Stimulated activated CD8-positive, alpha-beta memory T cell treated with anti-CD3 and anti-CD28 coated beads, Interleukin-15, amount 100 ng/mL, for 48 hours (primary cell): ENCODE measurements at regions not wholly inside any gene's neighbourhood (a gene's known extent, or its start where the extent isn't known, plus 50 kb on each side); places are given as distances from the start of the nearest gene placed in this dataset.

Source experiments
- DNase-seq, 2 donors: peaks; one replicate each; pipeline ENCODE4 v3.0.0-alpha.2; 2020; ENCODE audit warnings: low read depth in 2 of 2

DNA sequence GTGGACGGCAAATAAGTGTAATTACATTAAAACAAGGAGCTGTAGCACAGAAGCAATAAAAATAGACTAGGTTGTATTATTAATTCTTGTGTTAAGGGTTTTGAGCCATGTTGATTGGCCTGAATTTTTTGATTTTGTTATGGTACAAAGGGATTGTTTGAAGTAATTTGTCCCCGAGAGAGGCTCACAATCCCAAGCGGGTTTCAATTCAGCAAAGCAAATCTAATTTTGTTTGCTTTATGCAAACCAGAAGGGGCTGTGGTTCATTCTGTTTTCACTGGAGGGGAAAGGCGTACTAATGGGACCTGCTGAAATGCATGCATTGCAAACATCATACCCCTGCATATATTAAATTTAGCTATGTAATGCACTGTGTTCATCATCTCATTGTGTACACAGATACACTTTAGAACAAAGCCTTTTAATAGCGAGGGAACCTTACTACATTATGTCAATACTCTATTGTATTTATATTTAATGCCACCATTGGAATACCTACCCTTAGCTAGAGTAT lies 379.5 kb upstream of the POU3F2 start:
- DNase-seq: no peak

DNA sequence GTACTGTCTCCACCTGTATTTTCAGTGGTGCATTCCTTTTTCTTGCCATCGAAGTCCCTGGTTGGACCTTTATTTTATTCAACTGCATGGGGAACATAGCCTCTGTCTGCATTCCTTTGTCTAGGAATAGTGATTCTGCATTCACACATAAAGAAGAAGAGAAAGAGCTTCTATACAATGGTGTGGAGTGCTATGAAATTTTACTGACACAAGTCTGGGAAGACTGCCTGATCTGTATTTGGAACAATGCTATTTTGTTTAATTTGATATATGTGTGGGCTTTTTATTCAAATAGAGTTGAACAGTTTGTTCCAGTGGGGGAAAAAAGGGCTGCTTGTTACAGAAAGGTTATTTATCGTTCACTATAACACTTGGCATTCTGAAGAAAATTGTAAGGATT lies 375.7 kb upstream of the POU3F2 start:
- DNase-seq: no peak

DNA sequence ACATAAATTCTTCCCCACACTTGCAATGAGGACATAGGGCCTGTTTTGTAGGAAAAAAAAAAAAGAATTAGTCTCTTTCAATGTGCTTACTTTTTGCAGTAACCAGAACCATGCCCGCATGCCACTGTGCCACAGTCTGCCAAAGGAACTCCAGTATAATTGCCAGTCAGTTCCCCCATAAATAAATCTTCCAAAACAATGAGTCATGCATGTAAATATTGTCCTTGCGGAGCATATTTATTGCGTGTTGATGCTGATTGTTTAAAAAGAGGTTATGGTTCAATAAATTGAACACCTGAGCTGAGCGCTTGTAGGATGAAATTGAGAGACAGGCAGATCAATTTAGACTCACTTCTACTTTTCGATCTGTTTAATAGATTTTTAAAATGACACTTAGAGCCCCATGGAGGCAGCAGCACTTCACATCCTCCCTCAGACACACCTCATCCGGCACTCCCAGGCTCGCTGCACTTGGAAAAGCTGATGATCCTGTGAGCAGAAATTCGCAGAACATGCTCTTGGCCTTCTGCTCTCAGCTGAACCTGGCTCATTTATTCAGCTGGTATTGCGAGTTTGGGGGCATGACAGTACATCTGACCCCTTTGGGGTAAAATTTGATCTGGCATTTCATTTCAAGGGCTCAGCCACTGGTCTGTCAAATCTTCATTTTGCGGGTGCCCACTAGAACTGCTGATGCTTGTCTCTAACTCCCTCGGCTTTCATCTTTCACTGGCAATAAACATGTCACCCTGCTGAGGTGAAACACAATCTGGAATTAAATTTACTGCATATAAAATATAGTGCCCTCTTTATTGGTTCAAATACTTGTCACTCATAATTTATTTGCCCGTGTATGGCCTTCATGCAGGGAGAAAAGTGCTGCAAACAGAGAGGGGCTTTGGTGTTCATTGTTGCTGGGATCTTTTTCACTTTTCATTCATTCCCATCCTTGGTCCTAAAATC lies 371.1 kb upstream of the POU3F2 start:
- no peak for DNase-seq

DNA sequence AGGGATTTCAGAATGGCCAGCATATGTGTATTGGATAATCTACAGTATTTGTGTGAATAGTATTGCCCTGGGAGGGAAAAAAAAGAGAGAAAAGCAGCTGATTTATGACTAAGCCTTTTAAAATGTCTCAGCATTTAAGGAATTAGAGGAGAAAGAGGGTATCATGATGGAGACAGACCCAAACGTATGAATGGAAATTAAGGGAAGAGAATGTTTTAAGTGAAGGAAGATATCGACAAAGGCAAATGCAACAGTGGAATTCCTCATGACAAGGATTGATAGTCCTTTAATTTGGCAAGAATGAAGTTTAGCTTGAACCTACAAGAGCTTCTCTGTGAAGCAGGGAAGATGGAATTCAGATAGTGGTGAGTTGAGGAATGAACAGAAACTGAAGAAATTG lies 367.3 kb upstream of the POU3F2 start:
- no peak for DNase-seq

DNA sequence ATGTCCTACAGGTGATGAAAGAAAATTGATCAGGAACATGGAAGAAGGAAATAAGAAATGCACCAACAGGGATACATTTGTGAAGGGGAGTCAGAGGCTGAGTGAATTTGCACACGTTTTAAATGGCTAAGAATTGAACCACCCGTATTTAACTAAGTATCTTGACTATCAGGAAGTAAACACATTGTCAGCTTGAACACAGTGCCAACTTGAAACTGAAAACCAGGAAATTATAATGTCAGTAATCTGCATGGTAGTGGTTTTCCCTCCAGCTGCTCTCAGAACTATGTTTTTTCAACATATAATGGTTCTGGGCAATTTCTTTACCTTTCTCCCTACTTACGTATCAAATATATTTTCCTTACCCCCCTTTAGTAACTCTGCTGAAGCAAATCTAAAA lies 366.5 kb upstream of the POU3F2 start:
- DNase-seq: no peak

DNA sequence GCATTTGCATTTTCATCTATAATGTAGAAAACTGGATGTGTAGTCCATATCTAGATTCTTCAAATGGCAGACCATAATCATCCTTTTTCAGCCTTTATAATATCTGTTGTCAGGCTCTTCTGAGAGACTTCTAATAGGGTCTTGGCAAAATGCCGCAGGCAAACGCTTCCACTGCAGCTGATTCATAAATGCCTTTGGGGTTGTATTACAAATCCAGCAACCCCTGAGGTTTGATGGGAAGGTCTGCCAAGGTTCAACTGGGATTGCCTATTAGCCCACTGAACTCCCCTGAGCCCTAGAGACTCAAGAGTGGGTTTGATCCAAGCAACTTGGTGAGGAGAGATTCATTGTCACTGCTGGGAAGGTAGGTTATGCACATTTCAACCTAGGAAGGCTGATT lies 365.2 kb upstream of the POU3F2 start:
- DNase-seq: no peak

DNA sequence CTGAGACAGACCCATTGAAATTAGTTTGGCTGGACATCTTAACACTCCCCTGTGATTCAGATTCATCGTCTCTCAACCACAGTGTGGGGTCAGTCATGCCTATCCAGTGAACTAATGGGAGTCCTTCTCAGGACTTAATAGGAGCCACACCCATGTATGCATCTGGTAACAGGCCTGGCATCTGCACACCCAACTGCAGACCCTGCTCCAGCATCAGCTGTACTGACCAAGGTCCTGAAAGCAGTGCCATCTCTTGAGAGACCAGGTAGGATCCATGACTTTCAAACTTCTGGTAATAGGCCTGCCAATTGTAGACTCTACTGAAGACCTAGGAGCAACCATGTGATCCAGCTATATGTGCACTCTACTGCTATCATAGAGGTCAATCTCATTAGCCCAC lies 363.6 kb upstream of the POU3F2 start:
- no peak for DNase-seq

DNA sequence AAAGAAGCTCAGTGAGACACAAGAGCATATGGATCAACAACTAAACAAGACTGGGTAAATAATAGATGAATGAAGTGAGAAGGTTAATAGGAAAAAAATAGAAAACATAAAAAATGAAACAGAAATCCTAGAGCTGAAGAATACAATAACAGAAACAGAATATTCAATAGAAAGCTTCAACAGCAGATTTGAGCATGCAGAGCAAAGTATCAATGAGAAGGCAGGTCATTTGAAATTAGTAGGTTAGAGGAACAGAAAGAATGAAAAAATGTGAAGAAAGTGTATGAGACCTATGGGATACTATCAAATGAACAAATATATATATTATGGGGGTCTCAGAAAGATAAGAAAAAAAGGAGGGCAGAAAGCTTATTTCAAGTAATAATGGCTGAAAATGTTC lies 362.9 kb upstream of the POU3F2 start:
- no peak for DNase-seq

DNA sequence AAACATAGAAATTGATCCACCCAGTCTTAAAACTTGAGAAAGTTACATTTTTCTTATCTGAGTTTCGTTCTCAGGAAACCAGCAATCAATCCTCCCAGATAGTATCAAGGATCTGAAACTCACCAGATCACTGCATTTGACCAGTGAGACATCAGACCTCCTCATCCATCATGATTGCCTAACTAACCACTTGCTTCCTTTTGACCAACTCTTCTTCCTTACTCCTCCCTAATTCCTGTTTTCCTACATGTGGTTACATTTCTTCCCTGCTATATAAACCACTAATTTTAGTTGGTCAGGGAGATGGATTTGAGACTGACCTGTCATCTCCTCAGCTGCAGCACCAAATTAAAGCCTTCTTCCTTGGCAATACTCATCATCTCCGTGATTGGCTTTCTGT lies 357.1 kb upstream of the POU3F2 start:
- DNase-seq: no peak

DNA sequence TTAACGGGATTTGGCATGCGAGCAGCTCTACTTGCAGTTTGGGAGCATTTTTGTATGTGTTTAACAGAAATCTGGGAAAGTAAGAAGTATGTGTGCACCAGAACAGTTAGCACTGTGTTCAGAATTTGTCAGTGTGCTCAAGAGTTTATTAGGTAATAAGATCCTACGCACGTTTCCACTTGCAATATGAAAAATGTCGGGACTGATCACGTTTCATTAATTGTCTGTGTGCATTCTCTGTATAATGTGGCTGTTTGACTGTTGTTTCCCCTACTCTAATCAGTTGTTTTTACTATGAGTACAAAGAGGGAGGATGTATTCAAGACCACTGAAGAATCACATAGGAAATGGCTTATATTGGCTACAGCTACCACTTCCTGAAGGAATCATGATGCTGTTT lies 349.7 kb upstream of the POU3F2 start:
- DNase-seq: no peak

DNA sequence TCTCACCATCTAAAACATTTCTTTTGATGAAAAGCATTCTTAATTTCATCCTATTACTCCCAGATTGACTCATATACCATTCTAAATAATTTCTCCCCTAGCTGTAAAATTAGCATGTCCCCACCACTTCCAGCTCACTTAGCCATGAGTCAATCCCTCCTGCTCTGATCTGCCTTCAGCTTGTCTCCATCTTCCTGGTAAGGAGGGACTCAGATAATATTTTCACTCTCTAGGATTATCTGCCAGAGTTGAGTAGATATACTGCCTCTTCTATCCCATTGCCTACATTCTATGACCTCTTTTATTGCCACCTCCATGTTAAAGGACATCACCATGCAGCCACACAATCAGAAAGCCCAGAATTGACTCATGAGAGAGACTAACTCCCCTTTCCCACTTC lies 348.8 kb upstream of the POU3F2 start:
- DNase-seq: no peak

DNA sequence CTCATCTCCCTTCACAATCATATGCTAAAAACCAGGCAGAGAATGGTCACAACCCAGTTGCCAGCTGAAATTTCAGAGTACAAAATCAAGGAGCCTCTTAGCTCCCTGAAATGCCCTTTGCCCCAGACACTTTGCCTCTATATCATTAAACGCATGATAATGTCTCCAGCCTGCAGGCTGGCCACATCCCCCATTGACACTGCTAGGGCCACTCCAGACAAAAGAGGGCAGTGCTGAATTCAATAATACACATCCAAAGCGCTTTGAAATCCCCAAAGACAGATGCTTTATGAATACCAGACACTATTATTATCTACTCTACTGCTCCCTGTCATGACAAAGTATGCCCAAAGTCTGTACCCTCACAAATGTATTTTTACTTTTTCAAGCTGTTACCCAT lies 348.3 kb upstream of the POU3F2 start:
- DNase-seq: no peak

DNA sequence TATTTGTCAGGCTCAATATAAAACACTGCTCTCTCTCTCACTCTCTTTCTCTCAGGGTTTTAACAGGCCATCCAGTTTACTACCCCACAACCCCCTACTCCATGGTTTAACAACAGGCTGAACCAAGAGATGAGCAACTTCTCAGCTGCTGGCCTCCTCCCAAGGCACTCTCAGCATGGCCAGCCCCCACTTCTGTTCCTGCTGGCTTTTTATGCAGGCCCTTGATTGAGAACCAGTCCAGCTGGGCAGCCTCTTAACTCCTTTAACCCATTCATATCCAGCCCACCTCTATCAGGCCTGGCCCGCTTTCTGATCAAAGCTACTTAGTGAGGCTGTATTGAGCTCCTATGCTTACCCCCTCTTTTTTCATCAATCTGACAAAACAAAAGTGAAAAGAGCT lies 346.8 kb upstream of the POU3F2 start:
- no peak for DNase-seq

DNA sequence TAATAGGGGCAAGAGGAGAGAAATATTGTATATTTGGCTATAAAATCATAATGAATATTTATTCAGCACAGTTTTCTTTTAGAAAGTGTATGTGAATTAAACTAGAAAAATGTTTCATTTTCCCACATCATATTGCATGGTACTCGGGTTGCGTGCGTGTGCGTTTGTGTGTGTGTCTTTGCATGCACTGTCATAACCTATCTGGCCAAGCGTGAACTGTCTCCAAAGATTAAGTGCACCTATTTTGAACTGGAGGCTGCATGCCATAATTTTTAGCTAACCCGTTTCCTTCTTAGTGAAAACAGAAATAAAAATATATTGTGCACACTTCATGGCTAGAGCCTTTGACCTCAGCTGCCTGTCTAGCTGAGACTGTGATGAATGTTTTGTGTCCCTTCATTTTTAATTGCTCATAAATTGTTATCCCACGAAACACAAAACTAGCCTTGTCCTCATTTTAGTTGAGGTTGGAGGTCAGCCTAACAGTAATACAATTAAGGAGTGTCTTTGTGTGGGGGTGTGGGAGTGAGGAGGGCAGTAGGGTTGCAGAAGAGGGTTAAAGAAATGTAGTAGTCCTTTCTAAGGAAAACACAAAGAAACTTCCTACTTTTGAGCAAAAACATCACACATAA lies 336.1 kb upstream of the POU3F2 start:
- DNase-seq: no peak

DNA sequence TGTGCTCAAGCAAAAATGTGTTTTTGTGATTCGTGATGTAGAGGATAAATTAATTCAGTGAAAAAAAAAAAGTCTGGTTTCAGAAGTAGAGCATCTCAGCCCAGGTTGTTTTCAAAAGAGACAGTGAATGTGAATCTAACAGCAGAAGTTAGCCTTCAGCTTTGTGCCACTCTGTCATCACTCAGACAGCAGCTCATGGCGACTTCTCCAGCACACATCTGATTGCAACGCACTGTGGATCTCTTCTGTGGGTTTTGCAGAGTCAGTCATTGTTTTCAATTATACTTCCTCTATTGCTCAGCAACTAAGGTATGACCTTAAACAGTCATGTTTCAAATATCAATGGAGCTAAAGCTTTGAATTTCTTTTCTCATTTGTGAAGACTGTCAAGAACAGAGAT lies 335.5 kb upstream of the POU3F2 start:
- no peak for DNase-seq

DNA sequence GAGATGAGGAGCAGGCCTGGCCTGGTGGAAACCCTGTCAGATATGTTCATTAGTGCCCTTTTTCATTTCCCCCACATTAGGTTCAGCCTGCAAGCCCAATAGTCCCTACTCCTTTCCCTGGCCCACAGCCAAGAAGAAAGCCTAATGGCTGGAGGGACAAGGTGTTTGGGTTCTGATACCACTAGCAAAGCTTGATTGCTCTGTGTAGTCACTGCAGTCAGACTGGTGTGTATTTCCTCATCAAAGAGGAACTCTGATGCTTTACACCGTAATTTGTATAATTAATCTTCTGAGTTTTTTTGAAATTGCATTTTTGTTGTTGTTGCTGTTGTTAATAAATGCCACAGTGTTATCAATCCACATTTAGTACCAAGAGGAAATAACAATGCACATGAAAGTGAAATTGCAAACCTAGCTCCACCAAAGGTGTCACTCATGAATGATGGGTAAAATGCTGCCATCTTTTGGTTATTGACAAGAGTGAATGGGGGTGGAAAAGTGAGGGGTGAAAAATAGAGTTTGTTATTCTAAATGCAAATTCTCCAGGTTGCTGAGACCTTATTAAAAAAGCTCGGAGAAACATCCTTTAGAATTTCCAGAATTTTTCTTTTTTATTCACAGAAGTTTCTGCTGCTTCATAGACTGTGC lies 320.2 kb upstream of the POU3F2 start:
- DNase-seq: no peak

DNA sequence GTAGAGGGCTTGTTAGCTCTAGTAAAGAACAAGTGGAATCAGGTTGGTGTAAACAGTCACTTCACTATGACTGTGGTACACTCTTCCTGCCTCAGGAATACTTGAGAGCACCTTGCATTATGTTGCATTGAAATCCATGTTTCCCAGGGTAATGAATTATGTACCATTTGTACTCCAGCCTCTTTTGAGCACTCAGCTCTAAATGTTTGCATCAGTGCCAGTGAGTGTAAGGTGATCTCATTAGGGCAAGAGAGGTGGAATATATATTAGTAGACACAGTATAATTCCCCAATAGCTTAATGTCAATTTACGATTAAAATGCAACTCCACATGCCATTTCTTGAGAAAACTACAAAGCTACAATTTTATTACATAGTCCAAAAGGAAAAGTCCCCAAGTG lies 319.6 kb upstream of the POU3F2 start:
- DNase-seq: no peak

DNA sequence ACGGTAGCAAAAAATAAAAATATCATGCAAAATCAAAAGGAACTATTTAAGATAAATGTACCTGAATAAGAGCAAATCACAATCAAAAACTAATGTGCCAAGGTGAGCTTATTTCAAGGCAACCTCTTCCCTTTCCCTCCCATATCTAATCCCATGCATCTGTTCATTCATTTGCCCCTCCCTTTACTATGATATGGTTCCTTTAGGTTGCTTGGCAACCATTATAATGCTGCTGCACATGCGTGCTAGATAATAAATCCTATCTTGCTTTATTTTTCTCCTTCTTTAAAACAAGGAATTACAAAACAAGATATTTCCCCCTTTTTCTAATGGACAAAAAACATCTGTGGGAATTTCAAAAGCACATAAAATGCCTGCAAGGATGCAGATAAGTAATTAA lies 318.2 kb upstream of the POU3F2 start:
- no peak for DNase-seq

DNA sequence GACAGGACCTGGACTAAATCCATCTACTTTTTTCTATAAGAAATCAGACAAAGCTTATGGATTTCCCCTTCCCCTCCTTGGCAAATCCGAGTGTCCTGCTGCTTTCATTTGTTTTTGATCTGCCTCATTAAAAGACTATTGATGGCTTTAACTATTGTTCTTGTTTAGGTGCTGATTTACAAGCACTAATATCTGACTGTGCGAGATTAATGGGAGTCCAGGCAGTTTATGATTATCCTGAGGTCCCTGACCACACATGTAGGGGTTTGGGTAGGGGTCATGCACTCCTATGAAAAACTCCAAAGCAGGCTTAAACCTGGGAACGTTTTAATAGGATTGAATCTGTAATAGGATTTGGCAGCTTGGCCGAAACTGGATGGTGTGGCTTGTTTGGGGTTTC lies 317.5 kb upstream of the POU3F2 start:
- DNase-seq: no peak

DNA sequence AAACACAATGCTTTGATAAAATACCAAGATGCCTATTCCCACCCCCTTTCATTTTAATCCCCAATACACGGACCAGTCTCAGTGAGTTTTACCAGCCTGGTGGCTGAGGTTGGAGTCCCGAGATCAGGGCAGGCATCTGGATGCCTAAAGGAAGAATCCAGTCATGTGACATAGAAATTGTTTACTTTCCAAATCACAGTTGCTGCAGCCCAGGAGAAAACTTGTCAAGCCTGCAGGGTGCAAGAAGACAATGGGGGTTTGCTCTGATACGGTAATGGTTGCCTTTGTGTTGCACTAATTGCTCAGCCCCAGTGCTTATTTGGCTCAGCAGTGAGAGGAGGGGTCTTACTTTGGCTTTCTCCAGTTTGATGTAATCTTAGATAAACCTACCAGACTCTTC lies 308.5 kb upstream of the POU3F2 start:
- no peak for DNase-seq

DNA sequence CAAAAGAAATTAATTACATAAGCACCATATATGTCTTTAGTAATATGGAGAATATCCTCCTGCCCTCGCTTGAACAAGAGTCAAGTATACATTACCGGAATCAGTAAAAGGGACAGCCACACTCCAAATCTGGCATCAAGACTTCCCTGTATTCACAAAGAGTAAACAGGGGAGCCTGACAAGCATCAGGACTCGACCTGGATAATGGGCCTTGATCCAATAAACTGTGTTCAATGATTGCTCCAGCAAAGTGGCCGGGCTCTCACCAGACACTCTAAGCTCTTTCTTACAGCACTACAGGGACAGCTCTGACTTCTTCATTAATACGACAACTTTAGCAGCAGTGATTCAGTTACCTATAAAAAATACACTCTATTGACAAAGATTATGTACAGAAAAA lies 307.9 kb upstream of the POU3F2 start:
- no peak for DNase-seq

DNA sequence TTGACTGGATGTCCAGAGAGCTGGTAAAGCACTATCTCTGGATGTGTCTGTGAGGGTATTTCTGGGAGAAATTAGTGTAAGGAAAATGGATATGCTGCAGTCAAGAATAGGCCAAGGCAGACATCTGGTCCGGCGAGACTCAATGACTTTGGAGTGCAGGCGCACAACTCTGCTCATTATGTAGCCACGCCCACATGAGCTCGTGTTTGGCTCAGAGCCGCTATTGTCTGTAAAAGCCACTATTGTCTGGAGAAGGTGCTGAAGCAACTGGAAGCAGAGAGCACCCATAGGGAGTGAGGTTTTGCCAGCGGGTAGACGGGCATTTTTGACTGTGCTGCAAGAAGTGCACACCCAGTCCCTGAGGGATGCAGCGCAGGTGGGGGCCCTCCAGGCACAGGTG lies 305.0 kb upstream of the POU3F2 start:
- DNase-seq: no peak

DNA sequence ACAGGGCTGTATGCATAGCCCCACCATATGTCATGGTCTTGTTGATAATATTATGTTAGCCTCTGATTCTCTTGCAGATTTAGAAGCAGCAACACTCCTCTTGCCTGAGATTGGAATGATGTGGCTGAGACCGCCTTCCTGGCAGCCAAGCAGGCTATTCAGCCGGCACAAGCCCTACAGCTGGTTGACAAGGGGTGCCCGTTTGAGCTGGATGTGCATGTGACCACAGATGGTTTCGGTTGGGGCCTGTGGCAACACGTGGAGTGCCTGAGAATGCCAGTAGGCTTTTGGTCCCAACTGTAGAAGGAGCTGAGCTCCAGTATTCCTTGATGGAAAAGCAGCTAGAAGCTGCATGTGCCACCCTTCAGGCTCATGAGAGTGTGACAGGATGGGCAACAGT lies 303.6 kb upstream of the POU3F2 start:
- no peak for DNase-seq
